T47D (cell line): ENCODE measurements at regions not wholly inside any gene's neighbourhood (a gene's known extent, or its start where the extent isn't known, plus 50 kb on each side); places are given as distances from the start of the nearest gene placed in this dataset.
"Not testable (repeated sequence)": the region's sequence is repeated elsewhere in the genome, so short reads cannot be mapped to it uniquely, and the experiment has no call there.

ENCODE experiments used
- DNase-seq, 2 experiments: peaks; one replicate each; pipeline versions ENCODE4 v3.0.0 to v3.0.0-alpha.2; 2011 to 2012; ENCODE audit warnings: low read depth in 1 of 2, low spot score in 1 of 2
- JUND ChIP-seq: IDR thresholded peaks from 2 replicates; pipeline ENCODE4 v1.6.1; 2012; ENCODE audit warnings: low read depth
- in situ Hi-C: cut with HindIII; loops from 2 replicates; pipeline ENCODE4 v1.10.0; 2016; ENCODE audit warnings: low sequenced_read_pairs, low pct_unique_long_range_greater_than_20kb

DNA sequence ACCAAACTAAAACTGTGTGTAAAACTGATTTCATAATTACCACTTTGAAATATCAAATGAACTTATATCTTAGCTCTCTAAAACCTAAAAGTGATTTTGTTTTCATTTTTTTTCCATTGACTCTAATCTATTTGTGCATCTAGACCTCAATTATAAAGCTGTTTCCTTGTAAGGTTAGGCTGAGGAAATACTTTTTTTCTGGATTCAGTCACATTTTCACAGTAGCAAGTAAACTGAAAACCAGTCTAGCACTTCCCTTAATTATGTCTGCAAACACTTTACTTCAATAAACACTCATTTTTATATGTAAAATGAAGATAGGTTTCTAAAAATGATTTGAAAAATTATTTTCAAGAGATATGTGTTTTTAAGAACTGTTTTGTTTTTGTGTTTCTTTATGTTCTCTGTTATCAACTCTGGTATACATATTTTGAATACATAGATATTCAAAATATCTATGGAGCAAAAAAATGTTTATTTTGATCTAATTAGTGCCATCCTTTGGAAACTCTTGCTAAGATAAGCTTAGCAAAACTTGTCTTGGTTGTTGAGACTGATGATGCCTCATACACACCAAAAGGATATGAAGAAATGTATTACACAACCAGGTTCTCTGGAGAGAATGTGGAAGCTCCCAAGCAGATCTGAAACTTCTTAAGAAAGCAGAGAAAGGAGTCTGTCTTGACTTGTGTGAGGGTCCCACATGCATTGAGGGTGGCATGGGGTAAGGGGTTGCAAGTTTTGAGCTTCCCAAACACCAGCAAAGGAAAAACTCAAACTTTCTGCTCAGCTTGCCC is 1887.4 kb downstream of the PCDH9 start:
- in situ Hi-C loops: no loop called here
- no peak for DNase-seq
- TF ChIP-seq JUND: no peak

DNA sequence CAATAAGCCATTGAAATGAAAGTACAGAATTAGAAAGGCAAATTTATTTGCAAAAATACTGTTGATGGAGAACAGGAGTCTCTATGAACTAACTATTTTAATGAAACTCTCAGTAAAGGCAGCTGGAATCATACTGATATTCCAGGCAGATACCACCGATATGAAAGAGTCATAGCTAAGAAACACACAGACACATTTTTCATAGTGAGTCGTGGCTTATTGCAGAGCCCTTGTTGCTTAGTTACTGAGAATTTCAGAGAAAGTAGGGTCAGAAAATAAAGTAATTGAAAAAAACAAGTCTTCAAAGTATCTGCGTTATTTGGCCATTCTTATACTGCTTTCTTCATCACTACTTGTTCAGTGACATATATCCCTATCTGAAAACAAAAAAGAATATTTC is 1890.9 kb downstream of the PCDH9 start:
- in situ Hi-C loops: no loop called here
- TF ChIP-seq JUND: no peak
- DNase-seq: no peak

DNA sequence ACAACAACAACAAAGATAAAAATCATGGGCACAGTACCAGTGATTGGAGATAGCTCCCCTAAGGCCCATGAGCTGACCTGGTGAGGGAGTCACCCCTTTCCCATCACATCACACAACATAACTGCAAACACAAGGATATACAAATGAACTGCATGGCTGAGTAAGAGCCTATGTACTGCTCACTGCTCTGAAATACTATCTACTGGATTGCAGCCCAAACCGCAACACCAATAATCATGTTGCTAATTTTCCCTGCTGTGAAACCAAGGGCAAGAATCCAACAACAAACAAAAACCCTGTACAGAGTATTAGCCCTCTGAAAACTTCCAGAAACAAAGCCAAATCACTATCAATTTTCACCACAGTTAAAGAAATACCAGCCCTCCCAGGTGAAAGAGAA is 1893.2 kb downstream of the PCDH9 start:
- no peak for DNase-seq
- TF ChIP-seq JUND: no peak
- in situ Hi-C loops: no loop called here

- in situ Hi-C loops: no loop called here
- no peak for TF ChIP-seq JUND
Measured at GRCh38 chr13:65336087-65336749, 1893.9 kb downstream of the PCDH9 start.

GRCh38 chr13:65330691-65331090 is 1899.4 kb downstream of the PCDH9 start:
- in situ Hi-C loops: no loop called here
- no peak for DNase-seq
- TF ChIP-seq JUND: no peak

More at GRCh38 chr13:65336087-65336749, 1893.9 kb downstream of the PCDH9 start:
- no peak for DNase-seq

DNA sequence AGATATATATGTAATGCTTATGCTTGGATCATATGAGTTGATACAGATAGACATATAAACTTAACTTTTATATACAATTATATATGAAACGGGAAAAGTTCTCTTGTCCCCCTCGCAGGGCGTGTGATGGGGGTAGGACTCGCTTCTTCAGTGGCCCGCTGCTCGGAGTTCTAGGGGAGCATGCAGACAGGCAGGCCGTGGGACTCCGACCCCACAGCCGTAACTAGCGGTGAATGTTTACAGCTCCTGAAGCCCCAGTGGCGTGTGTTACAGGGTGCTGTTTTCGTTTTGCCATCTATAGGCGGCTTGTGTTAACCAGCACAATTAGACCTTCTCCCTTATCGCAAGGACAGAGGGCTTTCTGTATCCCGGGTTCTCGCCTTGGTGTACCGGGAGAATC is 1899.8 kb downstream of the PCDH9 start:
- DNase-seq: no peak
- in situ Hi-C loops: no loop called here
- no peak for TF ChIP-seq JUND

GRCh38 chr13:65323192-65323591 is 1906.9 kb downstream of the PCDH9 start:
- in situ Hi-C loops, DNase-seq: not testable (repeated sequence)

DNA sequence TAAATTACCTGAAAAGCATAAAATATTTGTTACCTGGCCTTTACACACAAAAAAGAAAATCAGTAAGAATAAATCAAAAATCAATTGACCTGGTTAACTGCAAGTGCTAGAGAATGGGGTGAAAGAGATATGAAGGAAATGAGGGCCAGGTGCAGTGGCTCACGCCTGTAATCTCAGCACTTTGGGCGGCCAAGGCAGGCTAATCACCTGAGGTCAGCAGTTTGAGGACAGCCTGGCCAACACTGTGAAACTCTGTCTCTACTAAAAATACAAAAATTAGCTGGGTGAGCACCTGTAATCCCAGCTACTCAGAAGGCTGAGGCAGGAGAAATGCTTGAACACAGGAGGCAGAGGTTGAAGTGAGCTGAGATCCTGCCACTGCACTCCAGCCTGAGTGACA is 1908.7 kb downstream of the PCDH9 start:
- DNase-seq, in situ Hi-C loops: not testable (repeated sequence)

DNA sequence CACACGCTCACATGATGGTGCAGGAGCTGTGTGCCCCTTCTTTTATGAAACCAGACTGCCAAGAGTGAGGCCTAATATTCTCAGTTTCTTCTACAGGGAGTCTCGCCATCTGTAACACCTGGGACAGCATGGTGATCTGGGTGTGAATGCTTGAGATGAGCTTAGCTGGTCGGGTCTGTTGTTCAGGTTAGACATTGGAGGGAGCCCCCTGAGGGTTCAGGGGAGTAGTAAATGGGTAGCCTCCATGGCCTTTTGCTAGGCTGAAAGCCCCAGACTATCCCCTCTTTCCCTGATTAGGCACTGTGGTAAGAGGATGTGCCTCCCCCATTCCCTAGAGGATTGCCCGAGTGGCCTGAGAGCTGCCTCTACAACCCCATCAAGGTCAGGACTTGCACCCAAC is 1916.1 kb downstream of the PCDH9 start:
- TF ChIP-seq JUND: no peak
- in situ Hi-C loops: no loop called here
- no peak for DNase-seq

- no peak for DNase-seq
- in situ Hi-C loops: no loop called here
- no peak for TF ChIP-seq JUND
Measured at GRCh38 chr13:65310663-65311328, 1919.3 kb downstream of the PCDH9 start.

DNA sequence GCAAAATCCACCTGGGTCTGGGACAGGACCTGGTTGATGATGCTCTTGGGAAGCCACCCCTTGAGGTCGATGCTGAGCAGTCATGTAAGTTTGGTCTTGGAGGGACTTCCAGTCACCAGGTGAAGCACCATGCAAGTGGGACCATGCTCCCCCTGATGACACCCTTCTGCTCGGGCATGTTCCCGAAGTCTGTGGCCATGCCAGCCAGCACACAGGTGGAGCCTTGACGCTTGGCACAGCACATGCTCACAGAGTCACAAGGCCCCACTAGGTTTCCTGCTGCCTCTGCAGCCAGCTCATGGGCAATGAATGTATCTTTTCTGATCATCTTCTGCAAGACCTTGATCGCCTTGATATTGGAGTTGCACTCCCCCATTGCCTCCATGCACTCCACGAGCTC is 1920.2 kb downstream of the PCDH9 start:
- DNase-seq: no peak
- in situ Hi-C loops: no loop called here
- no peak for TF ChIP-seq JUND

DNA sequence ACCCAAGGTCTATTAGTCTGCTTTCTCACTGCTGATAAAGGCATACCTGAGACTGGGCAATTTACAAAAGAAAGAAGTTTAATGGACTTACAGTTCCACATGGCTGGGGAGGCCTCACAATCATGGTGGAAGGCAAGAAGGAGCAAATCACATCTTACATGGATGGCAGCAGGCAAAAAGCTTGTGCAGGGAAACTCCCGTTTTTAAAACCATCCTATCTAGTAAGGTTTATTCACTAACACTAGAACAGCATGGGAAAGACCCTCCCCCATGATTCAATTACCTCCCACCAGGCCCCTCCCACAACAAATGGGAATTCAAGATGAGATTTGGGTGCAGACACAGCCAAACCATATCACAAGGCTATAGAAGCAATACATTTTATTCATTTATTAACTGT is 1921.4 kb downstream of the PCDH9 start:
- DNase-seq, in situ Hi-C loops: not testable (repeated sequence)

GRCh38 chr13:65307056-65307455 is 1923.1 kb downstream of the PCDH9 start:
- no peak for DNase-seq
- in situ Hi-C loops: no loop called here
- no peak for TF ChIP-seq JUND
